ENCODE measurements at regions not wholly inside any gene's neighbourhood (a gene's known extent, or its start where the extent isn't known, plus 50 kb on each side); places are given as distances from the start of the nearest gene placed in this dataset.

DNA sequence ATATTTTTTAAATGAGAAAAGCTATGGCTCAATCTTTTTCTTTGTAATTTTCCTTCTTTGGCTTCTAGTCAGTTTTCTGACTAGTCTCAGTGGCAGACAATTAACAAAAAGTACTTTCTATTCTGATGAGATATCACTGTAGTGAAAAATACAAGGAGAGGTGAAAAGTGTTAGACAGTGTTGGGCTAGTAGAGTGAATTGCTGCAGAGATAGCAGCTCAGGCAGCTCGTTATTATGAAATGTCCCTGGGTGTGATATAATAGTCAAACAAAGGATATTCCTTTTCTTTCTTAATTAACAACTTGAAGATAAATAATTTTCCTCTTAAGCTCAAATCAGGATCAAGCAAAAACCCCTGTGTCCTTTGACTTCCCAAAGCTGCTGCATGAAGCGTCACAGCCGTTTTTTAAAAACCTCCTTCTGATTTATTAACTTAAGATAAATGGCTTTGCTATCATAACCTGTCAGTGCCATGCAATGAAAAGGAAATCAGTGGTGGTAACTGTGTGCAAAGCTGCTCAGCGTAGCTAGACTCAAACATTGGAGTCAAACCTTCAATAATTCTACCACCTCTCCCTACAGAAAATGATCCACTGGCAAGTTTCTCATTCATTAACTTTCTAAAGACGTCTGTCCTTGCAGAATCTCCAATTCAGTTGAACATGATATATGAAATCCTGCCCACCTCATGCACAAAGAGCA lies 646.6 kb upstream of the PTBP2 start:
- Histone ChIP-seq H3K27me3 (ENCODE audit: insufficient read depth, low read depth) (no peaks in the 10 kb centered on the region), H4K20me1 (ENCODE audit: insufficient read depth) (no peaks in the 10 kb centered on the region), H3K4me1 (replicated peaks; ENCODE audit: insufficient read depth) (no peaks in the 10 kb centered on the region), H3K36me3 (ENCODE audit: low read depth) (no peaks in the 10 kb centered on the region), H3K9me2 (ENCODE audit: insufficient read depth) (no peaks in the 10 kb centered on the region; the same call in 1 of the 2 replicates), H3K4me3 (no peak overlapping the region), H3F3A (ENCODE audit: insufficient read depth, low read depth) (no peaks in the 10 kb centered on the region), H3K4me2 (no peak overlapping the region), H2AFZ (no peak overlapping the region), H3K9me3 (ENCODE audit: insufficient read depth, low read depth) (no peaks in the 10 kb centered on the region), H3K27ac (no peak overlapping the region), H3K79me2 (ENCODE audit: low read depth) (no peaks in the 10 kb centered on the region)
- ChIA-PET CTCF (no interaction called here), POLR2A (ENCODE audit: unreplicated experiment) (no interaction called here)
- no TSS peak for BruUV-seq (replicated peaks)
- no peak for DNase-seq
- TF ChIP-seq, protein P1, sequence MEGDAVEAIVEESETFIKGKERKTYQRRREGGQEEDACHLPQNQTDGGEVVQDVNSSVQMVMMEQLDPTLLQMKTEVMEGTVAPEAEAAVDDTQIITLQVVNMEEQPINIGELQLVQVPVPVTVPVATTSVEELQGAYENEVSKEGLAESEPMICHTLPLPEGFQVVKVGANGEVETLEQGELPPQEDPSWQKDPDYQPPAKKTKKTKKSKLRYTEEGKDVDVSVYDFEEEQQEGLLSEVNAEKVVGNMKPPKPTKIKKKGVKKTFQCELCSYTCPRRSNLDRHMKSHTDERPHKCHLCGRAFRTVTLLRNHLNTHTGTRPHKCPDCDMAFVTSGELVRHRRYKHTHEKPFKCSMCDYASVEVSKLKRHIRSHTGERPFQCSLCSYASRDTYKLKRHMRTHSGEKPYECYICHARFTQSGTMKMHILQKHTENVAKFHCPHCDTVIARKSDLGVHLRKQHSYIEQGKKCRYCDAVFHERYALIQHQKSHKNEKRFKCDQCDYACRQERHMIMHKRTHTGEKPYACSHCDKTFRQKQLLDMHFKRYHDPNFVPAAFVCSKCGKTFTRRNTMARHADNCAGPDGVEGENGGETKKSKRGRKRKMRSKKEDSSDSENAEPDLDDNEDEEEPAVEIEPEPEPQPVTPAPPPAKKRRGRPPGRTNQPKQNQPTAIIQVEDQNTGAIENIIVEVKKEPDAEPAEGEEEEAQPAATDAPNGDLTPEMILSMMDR (conservative IDR thresholded peaks at IDR 0.05), result no peak
- no peak for TF ChIP-seq EZH2 (IDR thresholded peaks at IDR 0.05; ENCODE audit: low read depth)
- intact Hi-C loops (cut with micrococcal nuclease; ENCODE audit: unreplicated experiment), result no loop called here

DNA sequence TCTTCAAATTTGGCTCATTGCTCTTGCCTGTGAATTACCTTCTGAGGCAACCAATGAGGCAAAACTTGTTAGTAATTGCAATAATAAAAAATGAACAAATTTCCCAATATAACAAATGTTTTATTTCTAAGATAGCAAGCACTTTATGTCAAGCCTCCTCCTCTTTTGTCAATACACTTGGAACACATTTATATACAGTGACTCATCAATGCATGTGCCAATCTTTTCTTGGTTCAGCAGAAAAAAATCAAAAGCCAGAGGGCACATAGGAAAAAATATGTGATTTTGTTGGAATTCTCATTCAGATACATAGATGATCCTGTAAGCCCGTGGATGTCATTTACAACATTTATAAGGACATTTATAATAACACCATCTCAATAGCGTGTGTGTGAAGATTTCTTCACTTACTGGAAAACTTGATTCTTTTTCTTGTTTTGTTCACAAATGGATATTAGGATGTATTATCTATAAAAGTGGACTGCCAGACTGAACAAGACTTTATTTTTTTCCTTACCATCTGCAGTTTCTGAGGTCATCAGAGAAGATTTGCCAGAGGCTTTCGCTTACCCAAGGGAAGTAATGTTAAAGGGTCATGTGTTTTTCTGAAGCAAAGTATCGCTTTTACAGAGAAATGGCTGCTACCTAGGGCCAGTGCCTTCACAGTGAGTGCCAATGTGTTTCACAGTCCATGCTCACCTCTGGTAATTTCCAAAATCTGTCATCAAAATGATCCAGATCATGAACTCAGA lies 645.7 kb upstream of the PTBP2 start:
- CTCF ChIA-PET, result no interaction called here
- no peaks in the 10 kb centered on the region for H3K27me3 ChIP-seq (ENCODE audit: insufficient read depth, low read depth)
- H3K4me2 ChIP-seq, result no peak overlapping the region
- POLR2A ChIA-PET (ENCODE audit: unreplicated experiment), result no interaction called here
- no peak overlapping the region for H2AFZ ChIP-seq
- BruUV-seq (replicated peaks), result no TSS peak
- no peaks in the 10 kb centered on the region for H3F3A ChIP-seq (ENCODE audit: insufficient read depth, low read depth)
- H3K36me3 ChIP-seq (ENCODE audit: low read depth), result no peaks in the 10 kb centered on the region
- TF ChIP-seq EZH2 (IDR thresholded peaks at IDR 0.05; ENCODE audit: low read depth), result no peak
- TF ChIP-seq, protein P1 (conservative IDR thresholded peaks at IDR 0.05), result no peak
- H3K9me2 ChIP-seq (ENCODE audit: insufficient read depth), result no peaks in the 10 kb centered on the region; the same call in 1 of the 2 replicates
- no peaks in the 10 kb centered on the region for H4K20me1 ChIP-seq (ENCODE audit: insufficient read depth)
- no peaks in the 10 kb centered on the region for H3K4me1 ChIP-seq (replicated peaks; ENCODE audit: insufficient read depth)
- no peaks in the 10 kb centered on the region for H3K79me2 ChIP-seq (ENCODE audit: low read depth)
- no peaks in the 10 kb centered on the region for H3K9me3 ChIP-seq (ENCODE audit: insufficient read depth, low read depth)
- no peak overlapping the region for H3K27ac ChIP-seq
- H3K4me3 ChIP-seq, result no peak overlapping the region
- intact Hi-C loops (cut with micrococcal nuclease; ENCODE audit: unreplicated experiment), result no loop called here
- no peak for DNase-seq

DNA sequence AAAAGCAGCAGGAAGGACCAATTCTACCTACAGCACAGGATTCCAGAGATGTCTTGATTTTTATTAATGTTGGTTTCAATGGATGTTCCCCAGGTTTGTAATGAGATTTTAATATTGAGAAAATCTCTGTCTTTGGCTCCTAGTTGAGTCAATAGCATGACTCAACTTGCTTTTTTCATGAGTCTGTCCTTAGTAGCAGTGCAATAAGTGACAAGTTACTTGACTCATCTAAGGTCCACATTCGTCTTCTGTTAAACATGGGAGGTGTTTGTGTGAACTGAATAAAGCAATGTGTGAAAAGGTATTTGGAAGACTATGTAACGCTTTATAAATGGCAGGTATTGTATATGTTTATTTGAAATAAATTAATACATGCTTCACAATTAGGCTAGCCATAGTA lies 645.0 kb upstream of the PTBP2 start:
- Histone ChIP-seq H3K9me3 (ENCODE audit: insufficient read depth, low read depth) (no peaks in the 10 kb centered on the region), H3F3A (ENCODE audit: insufficient read depth, low read depth) (no peaks in the 10 kb centered on the region), H3K27ac (no peak overlapping the region), H3K36me3 (ENCODE audit: low read depth) (no peaks in the 10 kb centered on the region), H4K20me1 (ENCODE audit: insufficient read depth) (no peaks in the 10 kb centered on the region), H3K79me2 (ENCODE audit: low read depth) (no peaks in the 10 kb centered on the region), H3K4me3 (no peak overlapping the region), H3K4me1 (replicated peaks; ENCODE audit: insufficient read depth) (no peaks in the 10 kb centered on the region), H3K4me2 (no peak overlapping the region), H2AFZ (no peak overlapping the region), H3K9me2 (ENCODE audit: insufficient read depth) (no peaks in the 10 kb centered on the region; the same call in 1 of the 2 replicates), H3K27me3 (ENCODE audit: insufficient read depth, low read depth) (no peaks in the 10 kb centered on the region)
- ChIA-PET CTCF (no interaction called here), POLR2A (ENCODE audit: unreplicated experiment) (no interaction called here)
- intact Hi-C loops (cut with micrococcal nuclease; ENCODE audit: unreplicated experiment), result no loop called here
- DNase-seq, result no peak
- BruUV-seq (replicated peaks), result no TSS peak
- TF ChIP-seq EZH2 (IDR thresholded peaks at IDR 0.05; ENCODE audit: low read depth), result no peak
- TF ChIP-seq, protein P1 (conservative IDR thresholded peaks at IDR 0.05), result no peak

Measured in PC-9 (cell line).